ENCODE measurements at regions not wholly inside any gene's neighbourhood (a gene's known extent, or its start where the extent isn't known, plus 50 kb on each side); places are given as distances from the start of the nearest gene placed in this dataset.
"Not testable (repeated sequence)": the region's sequence is repeated elsewhere in the genome, so short reads cannot be mapped to it uniquely, and the experiment has no call there.

DNA sequence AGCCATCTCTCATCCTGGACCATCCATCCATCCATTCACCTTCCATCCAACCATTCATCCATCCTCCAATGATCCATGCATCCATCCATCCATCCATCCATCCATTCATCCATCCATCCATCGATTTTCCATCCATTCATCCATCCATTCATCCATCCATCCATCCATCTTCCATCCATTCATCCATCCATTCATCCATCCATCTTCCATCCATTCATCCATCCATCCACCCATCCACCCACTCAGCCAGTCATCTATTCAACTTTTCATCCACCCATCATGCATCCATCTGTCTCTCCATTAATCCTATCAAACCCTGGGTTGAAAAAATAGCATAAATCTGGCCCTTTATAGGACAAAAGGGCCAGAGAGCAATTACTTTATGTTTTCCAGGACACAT, 158.3 kb upstream of the WSCD1 start:
- no peak for DNase-seq

DNA sequence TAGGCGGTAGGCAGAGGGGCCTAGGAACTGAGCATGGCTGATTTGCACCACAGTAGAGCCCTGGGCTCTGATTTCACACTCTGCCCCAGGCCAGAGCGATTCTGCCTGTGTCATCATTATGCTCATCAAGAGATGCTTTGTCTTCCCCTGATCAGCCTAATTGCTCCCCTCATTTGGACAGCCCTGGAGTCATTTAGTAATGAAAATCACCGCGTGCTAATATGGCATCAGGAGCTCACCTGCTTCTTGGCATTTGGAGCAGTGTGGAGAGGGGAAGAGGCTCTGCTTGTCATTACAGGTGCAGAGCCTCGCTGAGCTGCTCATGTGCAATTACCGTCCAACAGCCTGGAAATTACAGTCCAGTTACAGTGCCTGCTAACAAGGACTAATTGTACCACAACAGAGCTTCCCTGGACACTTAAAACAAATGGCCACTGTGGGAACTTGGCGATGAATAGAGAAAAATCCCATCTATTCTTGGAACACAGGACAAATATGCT, 157.1 kb upstream of the WSCD1 start:
- DNase-seq, result no peak

DNA sequence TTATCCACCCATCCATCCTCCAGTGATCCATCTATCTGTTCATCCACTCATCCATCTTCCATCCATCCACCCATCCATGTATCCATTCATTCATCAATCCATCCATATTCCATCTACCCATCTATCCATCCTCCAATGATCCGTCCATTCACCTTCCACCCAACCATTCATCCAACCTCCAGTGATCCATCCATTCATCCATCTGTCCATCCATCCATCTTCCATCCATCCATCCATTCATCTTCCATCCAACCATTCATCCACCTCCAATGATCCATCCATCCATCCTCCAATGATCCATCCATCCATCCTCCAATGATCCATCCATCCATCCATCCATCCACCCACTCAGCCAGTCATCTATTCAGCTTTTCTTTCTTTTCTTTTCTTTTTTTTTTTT, 156.5 kb upstream of the WSCD1 start:
- no peak for DNase-seq

DNA sequence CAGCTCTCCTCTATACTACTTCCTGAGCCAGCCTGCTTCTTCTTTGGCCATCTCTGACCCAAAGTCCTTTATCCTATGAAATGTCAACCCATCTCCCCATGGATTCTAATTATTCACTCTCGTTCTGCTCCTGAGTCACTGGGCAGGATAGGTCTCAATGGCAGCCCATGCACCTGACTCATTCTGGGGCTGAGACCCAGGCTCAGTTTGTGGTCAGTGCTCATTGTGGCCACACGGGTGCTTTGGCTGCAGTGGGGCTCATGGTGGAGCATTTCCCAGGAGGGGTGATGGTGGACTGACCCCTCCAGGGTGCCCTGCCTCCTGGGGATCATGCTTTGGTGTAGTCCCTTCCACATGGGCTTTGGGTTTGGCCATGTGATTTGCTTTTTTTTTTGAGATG, 154.8 kb upstream of the WSCD1 start:
- no peak for DNase-seq

DNA sequence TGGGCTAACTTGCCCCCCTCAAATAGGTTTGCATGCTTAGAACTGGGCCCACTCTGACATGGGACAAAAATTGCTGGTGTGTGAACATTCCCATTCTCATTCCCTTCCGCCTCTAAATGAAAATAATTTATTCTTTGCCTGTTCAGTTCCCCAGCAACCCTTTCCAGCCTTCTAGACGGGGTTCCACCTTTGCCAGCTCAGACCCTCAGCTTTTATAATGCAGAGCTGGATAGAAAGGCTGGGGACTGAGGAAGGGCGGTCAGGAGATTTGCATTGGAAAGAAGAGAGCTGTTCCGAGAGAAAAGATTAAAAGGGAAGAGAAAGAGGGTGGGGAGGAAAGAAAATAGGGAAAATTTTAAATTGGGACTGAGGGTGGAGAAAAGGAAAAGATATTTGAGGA, 151.1 kb upstream of the WSCD1 start:
- DNase-seq, result no peak

DNA sequence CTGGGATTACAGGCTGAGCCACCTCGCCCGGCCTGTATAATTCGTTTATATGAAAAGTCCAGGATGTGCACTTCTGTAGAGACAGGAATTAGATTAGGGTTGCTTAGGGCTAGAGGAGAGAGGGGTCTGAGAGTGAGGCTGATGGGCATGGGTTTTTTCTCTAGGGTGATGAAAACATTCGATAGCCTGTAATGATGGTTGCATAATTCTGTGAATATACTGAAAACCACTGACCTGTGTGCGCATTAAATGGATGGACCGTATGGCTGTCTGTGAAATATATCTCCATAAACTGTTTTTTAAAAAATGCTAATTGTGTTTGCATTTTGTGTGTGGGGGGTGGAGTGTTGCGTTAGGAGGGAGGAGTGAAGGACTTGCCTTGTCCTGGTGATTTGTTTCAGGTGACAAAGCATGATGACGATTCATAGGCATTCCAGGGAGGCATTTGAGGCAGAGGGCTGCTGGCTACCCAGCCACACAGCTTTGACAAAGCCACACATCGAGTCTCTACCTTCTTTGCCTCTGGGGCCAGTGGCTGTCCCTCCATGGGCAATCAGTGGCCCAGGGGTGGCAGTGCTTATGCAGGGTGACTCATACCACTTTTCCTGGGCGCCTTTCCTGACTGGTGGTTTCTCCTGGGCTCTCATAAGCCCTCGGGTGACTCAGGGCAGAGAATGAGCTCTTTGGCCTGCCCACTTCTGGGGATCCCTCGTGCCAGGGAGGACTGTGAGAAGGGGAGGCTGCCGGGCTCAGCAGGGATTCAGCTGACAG, 148.5 kb upstream of the WSCD1 start:
- DNase-seq, result no peak

DNA sequence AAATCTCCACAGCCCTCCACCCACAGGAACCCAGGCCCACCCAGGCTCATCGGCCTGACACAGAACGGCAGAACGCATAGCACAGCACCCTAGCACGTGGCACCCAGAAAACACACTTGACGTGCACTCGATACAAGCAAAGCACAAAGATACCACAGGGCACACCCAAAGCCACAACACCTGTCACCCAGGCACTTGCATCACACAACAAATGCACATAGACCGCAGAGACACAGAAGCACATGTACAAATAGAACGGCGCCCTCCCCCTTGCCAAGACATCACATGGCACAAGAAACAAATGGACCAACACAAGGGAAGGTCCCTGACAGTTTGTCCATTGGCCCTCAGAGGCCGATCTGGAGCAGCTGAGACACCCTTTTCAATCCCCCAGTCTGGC, 147.7 kb upstream of the WSCD1 start:
- no peak for DNase-seq

DNA sequence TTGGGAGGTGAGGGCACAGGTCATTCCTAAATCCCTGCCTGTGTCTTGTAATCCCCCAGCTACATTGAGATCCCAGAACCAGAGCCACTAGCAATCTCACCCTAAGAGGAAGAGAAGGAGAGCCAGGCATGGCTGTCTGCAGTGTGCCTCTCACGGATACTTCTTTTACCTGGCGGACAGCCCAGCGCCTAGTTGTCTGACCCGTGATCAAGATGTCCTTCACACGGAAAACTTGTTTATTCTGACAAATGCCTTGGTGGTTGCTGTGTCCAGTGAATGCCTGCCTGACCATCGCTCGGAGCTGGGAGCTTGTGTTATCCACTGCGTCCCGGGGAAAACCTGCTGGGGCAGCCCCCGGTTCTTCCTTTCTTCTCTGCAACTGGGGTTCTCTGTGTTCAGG, 140.5 kb upstream of the WSCD1 start:
- no peak for DNase-seq

DNA sequence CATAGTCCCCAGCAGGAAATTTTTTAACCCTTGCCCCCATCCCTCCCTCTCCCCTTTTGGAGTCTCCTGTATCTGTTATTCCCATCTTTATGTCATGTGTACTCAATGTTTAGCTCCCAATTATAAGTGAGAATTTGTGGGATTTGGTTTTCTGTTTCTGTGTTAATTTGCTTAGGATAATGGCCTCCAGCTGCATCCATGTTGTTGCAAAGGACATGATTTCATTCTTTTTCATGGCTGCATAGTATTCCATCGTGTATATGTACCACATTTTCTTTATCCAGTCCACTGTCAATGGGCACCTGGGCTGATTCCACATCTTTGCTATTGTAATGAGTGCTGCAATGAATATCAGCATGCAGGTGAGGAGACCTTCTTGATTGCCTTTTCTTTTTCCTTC, 139.6 kb upstream of the WSCD1 start:
- not testable (repeated sequence) for DNase-seq

DNA sequence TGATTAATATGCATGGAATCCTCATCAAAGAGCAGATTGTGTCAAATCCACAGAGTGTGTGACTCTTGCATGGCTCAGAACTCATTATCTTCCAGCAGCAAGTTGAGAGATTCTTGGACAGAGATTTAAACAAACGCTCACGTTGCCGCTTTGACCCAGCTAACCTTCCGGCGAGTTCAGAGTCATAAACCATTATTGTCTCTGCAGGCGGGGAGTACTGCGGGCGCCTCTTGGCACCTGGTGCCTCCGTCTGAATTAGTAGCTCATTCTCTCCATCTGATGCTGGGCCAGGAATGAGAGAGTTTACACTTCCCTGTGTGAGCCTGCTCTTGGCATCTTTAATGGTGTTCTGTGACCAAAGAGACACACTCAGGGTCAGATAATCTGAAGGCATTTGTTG, 138.6 kb upstream of the WSCD1 start:
- DNase-seq, result no peak

DNA sequence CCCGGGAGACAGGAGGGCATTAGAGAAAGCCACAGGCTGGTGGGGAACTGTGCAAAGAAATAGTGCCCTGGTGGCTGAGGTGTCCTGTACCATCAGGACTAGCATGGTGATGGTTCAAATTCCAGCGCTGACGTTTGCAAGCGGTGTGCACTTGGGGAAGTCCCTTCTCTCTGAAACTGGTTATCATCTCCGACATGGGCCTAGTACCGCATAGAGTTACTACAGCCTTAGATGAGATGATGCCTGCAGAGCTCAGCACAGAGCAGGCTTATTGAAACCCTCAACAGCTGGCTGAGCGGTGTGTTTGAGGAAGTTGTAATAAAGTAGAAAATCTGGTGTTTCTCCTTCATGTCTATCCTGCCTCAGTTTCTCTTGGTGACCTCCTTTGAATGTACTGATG, 136.7 kb upstream of the WSCD1 start:
- no peak for DNase-seq

DNA sequence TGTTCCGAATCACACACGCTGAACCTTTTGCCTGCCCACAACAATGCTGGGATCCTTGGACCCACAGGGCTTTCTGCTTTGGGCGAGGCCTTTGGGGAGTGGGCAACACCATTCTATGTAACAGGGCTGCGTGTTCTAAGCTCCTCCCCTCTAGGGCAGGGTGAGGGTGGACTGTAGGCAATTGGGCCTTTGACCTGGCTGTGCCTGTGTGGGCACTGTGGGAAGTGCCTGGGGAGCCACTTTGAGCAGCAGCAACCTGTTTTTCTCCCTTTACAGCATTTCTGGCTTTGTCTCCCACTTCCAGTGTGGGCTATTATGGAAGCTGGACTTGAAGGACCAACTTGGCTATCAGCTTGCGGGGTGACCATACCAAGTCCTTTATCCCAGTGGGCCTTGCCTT, 128.9 kb upstream of the WSCD1 start:
- no peak for DNase-seq

DNA sequence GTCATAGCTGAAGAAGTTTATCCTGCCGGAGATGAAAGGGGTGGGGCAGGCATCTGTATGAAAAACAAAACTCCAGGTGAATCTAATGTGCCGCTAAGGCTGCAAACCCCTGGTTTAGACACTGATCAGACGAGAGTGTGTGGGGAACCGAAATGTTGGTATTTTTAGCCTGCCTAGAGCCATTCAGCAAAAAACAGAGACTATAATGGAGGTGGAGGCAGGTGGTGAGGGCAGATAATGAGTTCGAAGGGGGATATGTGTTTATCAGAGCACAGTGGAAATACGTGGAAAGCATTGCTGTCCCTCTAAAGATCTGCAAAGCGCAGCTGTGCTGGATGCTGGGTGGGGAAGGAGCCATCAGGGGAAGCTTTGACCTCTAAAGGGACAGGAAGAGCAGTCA, 127.5 kb upstream of the WSCD1 start:
- no peak for DNase-seq

DNA sequence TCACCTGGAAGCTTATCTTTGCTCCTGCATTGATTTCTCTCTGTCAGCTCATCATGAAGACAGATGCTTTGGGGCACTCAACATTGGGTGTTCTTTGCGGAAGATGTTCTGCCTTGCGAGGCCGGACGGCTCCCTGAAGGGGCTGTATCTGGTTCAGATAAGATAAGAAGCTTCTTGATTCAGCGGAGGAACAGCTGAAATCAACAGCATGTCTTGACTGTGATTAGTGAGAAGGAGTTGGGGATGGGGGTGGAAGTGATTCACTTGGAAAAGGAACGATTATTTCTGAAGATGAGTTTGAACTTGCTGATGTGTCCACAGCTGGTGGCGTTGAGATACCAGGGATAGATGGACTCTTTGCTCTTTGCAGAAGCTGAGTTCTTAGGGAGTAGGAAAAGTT, 126.9 kb upstream of the WSCD1 start:
- DNase-seq, result no peak

DNA sequence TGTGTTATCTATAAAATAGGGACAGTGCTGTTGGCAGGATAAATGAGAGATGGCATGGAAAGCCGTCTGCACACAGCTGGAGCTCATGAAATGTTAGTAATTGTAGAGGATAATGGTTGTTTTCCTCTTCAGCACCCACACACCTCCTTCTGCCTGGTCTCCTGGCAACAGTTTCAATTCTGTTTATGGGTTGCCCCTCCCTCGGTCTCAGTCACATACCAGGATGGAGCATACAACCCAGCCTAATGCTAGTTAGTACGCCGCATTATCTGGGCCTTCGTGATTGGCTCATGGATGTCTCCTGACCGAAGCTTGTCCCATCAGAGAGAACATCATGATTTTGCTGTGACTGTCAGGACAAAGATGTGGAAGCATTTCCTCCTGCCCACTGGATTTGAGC, 126.2 kb upstream of the WSCD1 start:
- no peak for DNase-seq

DNA sequence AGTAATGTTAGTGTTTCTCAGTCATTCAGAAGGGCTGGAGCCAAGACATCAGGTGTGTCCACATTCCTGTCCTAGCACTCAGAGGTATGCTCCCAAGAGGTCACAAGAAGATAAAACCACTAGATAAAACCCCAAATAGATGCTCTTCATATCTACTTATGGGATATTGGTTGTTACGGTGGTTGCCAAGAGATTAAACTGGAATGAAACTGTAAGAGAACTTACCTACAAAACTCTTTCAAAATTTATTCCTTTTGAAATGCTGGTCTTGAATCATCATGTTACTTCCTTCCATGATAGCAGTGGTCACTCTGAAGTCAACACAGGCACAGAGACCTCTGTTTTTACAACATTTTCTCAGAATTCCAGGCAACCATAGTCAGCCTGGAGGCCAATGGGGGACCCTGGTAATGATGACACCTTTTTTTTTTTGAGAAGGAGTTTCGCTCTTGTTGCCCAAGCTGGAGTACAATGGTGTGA, 122.4 kb upstream of the WSCD1 start:
- DNase-seq, result no peak

DNA sequence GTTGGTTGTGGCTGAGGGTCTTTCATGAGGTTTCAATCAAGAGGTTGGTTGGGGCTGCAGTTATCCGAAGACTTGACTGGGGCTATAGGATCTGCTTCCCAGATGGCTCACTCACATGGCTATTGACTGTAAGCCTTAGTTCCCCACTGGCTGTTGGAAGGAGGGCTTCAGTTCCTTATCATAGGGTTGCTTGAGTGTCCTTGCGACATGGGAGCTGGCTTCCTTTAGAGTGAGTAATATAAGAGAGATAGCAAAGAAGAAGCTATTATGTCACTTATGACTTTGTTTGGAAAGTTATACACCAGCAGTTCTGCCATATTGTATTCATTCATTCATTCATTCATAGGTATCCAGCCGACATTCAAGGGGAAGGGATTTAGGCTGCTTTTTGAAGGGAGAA, 121.4 kb upstream of the WSCD1 start:
- no peak for DNase-seq

DNA sequence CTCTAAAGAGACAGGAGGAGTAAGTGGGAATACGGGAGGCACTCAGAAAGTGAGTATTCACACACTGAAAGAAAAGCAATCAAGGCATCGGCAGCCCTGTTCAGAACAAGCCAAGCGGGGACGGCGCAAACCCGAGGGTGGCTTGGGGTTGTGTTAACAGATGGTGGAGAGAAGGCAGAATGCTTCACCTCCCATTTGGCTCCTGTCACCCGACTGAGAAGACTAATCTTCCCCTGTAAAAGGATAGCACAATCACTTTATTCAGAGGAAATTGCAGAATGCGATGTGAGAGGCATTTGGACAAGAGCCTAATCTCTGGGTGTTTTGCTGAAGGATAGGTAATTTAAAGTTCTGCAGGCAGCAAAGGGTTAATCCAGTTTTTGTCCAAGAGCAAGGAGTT, 119.3 kb upstream of the WSCD1 start:
- DNase-seq, result no peak

DNA sequence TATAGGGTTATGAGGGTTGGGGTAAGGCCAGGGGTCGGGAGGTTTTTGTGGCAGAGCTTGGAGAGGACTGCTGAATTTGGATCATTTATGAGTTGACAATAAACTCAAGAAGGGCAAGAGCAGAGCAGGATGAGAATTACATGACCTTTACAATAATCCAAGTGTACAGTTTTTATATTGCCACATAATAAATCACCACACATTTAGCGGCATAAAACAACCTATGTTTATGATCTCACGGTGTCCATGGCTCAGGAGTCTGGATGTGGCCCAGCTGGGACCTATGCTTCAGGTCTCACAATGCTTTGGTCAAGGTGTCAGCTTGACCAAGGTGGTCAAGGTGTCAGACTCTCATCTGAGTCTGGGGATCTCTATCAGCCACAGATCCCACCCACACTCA, 118.3 kb upstream of the WSCD1 start:
- no peak for DNase-seq

DNA sequence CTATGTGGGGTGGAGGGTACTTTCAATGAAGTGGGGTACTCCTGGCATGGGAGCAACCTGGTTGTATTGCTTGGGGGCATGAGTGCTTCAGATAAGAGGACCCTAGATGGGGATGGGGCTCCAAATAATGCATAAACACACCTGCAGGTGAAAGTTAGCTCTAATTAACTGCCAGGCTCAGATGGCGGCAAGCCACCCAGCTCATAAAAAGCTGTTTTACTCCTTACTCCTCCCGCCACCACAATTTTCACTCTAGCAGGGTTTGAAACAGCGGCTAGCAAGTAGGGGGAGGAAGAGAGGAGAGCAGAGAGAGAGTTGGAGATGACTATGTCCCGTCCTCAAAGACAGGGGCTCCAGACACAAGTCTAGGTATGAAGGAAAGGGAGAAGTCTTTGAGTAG, 117.7 kb upstream of the WSCD1 start:
- DNase-seq, result no peak

DNA sequence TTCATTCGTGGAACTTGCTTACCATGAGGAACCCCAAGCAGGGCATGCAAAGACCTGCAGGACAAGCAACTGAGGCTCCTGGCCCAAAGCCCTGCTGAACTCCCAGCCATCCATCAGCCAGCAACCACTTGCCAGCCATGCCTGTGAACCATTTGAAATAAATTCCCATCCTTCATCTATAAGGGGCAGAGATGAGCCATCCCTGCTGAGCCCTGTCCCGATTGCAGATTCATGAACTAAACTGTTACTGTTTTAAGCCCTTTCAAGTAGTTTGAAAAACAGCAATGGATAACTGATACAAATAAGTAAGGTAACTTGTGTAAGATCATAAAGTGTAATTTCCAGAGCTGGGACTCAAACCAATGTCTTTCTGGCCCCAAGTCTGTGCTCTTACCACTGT, 114.4 kb upstream of the WSCD1 start:
- DNase-seq, result no peak

DNA sequence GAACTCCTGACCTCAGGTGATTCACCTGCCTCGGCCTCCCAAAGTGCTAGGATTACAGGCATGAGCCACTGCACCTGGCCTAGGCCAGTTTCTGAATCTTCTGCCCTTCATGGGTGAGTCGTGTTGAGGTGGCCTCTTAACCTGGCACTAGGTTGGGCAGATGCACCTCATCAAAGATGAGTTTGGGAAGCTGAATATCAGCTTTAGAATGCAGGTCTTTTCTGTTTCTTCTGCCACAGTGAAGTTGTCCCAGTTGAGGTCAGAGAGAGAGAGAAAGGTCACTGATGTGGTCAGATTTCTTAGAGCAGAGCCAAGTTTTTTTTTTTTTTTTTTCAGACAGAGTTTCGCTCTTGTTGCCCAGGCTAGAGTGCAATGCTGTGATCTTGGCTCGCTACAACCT, 111.3 kb upstream of the WSCD1 start:
- no peak for DNase-seq

DNA sequence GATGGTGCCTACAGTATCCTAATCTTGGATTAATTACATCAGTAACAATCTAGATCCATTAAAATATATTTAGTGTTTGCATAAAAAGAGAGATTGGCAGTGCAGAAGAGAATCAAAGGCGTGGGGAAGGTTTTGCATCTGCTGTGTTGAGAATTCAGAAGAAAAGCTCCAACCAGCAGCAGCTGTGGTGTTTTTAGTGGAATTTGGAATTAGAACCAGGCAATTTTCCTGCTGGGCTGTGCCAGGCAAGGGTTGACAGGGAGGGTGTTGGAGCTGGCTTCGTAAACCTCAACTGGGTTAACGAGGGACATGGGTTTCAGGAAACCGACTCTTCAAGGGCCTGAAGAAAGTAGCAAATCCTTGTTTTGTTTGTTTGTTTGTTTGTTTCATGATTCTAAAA, 107.8 kb upstream of the WSCD1 start:
- no peak for DNase-seq

DNA sequence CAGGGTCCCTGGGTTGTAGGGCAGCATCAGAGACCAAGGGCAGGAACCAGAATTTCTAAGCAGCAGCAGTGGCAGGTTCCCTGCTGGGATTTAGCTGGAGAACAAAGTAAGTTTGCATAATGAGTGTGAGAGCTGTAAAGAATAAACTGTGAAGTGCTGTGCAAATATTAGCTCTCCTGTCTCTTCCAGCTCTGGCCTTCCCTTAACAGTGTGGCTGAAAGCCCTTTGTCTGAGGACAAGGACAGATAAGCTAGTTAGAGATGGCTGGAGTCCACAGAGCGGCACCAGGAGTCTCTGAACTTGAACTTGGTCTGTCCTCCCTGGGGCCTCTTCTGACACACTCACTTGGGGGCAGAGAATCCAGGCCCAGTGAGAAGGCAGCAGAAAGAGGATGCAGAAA, 98.2 kb upstream of the WSCD1 start:
- DNase-seq, result no peak

DNA sequence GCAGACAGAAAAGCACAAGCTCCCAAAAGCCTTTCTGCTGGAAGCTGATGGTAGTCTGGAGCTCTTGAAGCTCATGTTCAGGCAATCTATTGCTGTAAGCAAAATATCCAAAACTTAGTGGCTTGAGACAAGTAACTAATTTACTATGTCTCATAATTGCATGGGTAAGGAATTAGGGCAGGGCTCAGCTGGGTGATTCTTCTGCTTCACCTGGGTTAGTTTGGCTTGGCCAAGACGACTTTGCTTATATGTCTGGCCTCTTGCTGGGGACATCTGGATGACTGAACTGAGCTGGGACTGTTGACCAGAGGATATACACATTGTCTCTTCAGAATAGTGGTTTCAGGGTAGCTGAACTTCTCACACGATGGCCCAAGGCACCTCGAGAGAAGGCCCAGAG, 96.8 kb upstream of the WSCD1 start:
- DNase-seq, result no peak

All from stimulated activated CD4-positive, alpha-beta T cell treated with anti-CD3 and anti-CD28 coated beads, Interleukin-4, amount 100 ng/mL, for 1 hour (primary cell).